ENCODE measurements at regions not wholly inside any gene's neighbourhood (a gene's known extent, or its start where the extent isn't known, plus 50 kb on each side); places are given as distances from the start of the nearest gene placed in this dataset.

DNA sequence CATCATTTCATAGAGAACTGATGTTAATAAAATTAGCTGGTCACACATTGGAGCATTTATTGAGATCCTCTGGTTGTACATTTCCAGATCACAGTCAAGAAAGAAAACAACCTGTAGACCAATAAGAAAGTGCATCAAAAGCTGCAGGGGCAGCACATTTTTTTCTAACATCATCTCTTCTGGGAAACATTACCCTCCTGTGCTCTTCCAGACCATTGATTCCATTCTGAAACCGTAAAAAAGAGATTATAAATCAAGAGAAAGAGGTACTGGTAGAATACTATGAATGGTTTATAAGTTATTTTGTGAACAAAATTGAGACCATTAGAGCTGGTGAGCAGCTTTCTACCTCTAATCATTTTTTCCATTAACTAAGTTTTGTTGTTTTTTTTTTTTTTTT is 1548.2 kb upstream of the CELF4 start:
- DNase-seq: no peak

DNA sequence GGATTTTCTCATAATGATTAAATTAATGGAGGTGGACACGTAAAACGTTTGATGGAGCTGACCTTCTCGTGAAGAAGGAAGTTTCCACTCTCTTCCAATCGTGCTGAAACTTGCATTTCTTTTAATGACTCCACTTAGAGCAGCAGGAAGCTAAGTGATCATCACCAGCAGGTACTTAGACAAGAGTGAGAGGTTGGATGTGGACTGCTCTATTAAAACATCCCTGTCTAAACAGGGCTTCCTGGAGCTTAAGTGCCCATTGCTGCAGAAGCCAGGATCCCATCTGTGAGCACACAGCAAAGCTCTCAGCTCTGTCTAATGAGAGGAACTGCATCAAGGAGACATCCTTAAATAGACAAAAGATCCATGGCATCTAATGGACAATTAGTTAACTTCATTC is 1539.5 kb upstream of the CELF4 start:
- peak; percentile 56 for DNase-seq

DNA sequence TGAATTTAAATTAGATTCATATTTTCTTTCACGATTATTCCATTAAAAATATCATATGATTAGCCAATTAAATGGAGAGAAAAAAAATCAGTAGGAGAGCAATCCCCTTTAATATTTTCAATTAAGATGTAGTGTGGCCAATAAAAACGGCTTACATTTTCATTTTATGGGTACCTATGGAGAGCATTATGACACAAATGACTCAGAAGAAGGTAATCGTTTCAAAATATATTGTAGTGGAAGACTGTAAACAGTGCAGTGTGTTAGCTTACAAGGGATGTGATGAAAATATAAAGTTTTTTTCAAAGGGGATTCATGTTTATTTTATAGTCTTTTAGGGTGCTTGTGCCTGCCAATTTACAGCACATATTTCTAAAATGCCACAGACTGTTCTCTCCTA is 1507.4 kb upstream of the CELF4 start:
- DNase-seq: no peak

DNA sequence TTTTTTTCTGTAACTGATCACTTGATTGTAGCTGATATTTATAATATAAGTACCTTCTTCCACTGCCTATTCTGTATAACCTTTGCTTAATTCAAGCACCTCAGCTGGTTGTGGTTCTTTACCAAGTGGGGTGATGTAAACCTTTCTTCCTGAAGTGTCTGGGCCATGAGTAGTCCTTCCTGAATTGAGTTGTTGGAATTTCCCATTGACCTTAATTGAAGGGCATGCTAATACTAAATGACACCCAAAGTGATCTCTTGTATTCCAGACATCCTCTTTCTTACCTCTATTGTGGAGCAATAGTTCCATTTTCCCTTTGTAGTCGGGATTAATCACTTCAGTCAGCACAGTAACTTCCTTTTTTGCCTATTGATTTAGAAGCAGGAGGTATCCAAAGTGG is 1496.8 kb upstream of the CELF4 start:
- DNase-seq: no peak

DNA sequence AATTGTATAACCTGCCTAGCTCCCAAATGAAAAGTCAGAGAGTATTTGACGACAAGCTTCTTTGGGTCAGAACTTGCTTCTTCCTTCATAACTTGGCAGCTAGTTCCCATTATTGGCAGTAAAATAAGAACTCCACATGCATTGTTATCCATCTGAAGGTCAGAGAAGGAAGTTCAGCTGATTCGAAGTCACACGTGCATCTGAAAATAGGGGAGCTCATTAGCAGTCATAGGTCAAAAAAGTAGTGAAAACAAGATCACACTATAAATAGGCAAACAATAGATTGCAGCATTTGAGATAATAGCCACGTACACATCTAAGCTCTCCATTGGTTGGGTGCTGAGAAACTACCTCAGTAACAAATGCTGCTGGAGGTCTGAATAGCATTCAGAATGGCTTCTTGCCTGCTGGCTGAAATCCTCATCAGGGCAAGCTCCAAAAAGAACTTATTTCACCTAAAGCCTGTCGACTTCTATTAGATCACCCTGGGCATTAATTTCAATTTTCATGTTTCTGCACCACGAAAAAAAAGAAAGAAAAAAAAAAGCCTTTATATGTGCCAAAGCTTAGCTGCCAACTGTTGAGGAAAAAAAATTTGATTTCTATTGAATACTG is 1492.9 kb upstream of the CELF4 start:
- no peak for DNase-seq

DNA sequence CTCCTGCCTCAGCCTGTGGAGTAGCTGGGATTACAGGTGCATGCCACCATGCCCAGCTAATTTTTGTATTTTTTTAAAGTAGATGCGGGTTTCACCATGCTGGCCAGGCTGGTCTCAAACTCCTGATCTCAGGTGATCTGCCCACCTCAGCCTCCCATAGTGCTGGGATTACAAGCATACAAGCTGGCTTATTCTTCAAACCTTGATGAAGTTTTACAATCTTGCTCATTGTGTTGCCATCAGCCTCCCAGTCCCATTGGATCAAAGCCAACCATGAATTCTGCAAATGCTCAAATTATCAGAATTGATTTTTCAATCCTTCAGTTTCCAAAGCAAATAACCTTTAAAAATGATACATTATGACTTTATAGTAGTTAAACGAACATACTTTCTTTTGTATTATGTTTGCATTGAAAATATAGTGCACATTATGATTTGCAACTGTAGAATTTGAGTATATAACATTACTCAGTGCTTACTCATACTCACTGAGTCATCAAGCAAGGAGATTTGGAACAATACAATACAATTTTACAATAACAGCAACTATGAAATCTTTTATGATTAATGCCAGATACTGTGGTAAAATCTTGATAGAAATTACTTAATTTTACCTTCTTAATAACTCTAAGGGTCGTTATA is 1491.9 kb upstream of the CELF4 start:
- DNase-seq: no peak

DNA sequence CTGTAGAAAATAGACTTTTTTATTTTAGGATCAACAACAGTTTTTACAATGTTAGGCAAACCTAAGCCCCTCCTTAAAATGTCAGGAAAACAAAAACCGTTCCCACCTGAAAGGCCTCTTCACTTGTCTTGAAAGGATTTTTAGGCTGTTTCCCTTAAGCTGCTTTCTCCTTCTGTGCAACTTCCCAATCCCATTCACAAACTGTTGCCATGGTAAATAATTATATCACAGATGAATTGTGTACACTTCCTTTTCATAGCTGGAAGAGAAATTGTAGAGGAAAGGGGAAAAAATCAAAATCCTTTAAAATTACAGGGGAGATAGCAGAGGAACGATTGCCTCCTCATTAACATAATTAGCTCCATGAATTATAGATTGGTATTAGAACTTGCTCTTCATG is 1488.0 kb upstream of the CELF4 start:
- DNase-seq: peak; percentile 33

DNA sequence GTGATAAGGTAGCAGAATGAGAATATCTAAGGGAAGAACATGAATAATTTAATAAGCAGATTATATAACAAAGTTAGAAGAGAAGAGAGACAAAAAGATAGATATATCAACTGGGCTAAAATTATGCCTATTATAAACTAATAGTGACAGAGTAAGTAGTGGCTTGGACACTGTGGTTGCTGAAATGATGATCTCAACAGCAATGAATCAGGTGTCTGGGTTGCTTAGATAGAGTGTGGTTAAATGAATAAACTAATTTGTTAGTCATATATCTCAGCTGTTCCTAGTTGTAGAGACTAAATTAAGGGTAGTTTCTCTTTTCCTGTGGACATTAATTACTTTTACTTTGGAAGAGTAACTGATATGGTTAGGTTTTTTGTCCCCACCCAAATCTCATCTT is 1485.4 kb upstream of the CELF4 start:
- DNase-seq: no peak

DNA sequence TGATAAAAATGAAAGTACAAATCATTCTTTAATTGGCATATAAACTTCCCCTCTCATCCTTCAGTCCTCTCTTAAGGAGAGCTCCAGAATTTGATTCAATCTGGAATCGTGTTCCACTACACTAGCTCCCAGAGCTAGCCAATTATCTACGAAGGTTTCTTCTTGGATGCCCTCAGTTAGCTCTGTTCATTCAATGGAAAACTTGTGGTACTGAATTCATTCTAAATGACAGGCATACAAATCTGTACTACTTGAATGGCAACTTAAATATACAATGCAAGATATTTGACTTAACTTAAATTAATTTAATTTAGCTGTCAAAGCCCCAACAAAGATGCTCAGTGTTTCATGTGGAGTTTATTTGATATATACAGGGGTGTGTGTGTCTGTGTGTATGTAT is 1474.2 kb upstream of the CELF4 start:
- no peak for DNase-seq

DNA sequence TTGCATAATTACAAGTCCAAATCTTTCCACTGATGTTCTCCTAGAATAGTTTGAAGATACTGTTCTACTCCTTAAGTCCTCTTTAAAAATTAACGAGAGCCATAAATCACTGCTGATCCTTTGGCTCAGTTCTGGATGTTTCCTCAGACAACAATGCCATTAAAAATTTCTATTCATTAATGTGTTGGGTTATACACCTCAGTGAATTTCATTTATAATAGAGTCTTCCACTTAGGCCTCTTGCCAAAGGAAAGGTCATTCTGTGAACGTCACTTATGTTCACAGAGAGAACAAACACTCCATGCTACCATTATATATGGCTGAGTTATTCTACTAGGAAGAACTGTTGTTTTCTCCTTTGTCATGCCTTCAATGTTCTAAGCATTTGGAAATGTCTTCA is 1472.3 kb upstream of the CELF4 start:
- DNase-seq: no peak

DNA sequence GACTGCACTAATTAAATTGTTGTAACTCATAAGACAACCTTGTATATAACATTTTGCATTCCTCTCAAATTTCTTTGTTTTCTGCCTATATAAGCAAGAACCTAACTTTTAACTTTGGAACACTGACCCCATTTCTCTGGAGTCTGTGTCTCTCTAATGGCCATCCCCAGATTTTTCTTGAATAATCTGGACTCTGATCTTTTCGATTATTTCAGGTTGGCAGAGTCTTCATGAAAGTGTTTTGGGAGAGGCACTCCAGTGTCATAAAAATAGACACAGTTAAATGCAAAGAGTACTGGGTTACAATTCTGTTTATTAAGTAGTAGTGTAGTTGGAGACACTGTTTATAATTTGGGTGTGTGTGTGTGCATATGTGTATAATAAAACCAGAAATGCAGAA is 1467.7 kb upstream of the CELF4 start:
- DNase-seq: no peak

DNA sequence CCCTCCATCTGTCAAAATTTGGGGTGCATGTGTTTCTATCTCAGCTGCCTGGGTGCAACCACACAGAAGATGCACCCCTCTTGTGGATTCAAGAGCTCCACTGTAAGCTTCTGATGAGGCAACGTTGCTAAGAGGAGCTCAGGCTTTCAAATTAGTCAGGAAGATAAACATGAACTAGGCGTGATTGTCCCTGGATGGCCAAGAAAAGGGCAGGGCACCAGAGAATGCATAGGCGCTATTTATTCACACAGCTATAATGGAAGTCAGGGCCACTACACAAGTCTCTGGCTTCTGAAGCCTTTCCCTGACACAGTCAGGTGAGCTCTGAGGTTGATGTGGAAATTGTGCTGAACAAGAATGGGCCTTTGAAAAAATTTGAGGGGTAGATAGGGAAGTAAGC is 1466.0 kb upstream of the CELF4 start:
- no peak for DNase-seq

DNA sequence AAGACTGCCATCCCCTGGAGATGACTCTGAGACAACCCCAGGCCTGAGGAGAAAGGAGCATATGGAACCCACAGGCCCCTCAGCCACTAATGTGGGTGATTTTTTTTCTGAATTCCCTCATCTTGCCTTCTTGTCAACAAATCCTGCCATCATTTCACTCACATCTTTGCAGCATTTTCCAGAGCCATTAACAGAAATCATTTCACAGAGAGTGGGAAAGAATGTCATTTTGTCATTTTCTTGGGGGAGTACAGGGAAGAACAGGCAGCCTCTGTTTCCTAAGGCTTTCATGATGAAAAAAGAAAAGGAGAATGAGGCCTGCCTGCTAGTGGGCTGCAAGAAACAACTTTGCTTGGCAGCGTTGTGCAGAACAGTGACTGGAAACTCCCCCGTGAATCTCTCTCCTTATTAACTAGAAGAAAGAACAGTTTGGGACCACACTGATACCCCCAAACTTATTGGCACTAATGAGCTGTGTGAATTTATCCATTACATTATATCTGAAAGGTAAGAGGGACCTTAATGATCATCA is 1464.6 kb upstream of the CELF4 start:
- DNase-seq: no peak

DNA sequence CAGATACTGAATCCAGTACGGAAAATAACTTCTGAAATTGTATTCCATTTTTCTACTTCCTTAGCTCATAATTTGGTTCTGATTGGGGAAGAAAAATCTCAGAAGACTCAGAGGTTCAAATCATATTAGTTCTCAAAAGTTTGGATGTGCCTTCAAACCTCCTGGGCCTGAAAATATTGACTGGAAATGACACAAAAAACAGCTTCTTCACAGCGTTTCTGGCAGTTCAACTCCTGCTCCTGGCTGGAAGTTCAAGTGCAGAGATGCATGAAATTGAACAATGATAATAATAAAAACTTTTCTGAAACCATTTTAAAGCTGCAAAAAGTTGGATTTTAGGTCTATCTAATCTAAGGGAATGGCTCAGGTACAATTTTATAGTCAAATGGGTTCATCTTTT is 1459.9 kb upstream of the CELF4 start:
- DNase-seq: no peak

DNA sequence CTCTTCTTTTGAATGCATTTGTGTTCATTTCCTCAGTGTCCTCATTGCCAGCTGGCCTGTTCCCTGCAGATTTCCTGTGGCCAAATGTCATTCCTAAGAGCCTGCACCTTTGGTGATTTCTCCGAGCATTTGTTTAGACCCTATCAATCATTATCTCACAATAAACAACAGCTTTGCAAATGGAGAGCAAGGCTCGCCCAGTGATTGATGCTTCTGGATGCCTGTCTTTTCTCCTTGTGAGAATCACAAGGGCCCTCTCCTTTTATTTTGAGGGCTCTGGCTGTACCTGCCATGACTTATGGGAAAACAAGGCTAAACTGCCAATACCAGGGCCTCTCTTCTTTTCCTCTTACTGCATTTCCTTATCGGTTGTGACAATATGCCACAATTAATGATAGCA is 1454.4 kb upstream of the CELF4 start:
- no peak for DNase-seq

DNA sequence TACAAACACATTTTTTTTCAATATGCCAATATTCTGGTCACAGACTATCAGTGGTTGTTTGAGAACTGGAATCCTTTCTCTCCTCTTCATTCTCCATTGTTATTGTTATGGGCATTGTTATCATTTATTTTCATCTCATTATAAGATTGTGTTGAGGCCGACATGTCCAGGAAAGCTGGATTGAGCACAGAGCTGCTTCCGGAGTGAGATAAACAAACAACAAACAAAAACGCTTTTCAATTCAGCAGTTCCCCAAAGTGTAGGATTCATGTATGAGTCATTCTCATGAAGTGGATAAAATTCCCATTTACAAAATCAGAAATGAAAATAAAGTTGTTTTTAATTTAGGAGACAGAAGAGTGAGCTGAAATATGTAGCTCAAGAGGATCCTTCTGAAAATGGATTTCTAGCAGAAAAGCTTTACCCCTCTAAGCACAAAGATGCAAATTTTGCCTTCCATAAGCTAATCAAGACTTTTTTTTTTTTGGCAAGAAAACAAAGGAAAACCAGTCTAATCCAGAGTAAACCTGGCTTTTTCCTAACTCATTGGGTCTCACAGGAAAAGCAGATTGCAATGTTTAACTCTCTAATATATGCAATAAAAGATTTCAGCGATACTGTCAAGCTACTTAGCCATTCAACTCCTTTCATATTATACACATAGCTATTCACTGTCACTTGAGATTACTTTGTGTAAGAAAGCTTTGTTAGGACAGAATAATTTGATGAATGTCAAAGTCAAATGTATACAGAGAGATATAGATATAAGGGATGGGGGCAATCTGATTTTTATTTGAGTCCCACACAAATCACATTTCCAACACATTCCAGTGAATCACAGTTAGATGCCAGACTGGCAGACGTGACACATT is 1441.7 kb upstream of the CELF4 start:
- DNase-seq: no peak

DNA sequence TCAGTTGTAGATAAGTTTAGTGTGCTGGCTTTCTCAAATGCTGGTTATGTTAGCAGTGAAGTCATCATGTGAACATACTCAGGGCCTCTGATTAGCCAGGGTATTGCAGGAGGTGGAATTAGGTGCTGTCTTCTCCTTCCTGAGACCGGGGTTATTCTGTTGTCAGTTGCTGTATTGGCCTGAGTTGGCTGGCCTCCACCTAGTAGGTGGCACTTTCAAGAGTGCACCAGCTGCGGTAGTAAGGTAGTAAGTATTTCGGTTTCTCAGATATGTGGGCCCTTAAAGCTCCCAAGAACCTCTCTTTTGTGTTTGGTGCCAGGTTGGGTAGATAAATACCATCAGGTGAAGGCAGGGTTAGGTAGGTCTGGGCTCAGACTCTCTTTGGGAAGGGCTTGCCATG is 1430.5 kb upstream of the CELF4 start:
- no peak for DNase-seq

DNA sequence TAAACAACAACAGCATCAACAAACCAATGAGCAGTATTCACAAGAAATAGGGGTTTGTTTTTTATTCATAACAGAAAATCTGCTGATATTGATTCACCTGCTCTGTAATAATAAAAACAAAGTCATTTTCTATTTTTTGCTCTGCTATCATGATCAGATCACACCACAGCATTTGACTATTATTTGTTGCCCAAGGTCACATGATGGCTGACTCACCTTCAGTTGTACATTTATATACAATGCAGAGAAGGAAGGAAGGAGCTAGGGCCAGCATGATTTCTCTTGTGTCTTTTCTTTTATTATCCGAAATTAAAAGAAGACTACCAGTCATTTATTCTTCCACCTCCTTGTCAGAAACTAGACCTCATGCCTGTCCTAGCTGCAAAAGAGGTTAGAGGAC is 1427.7 kb upstream of the CELF4 start:
- DNase-seq: no peak

DNA sequence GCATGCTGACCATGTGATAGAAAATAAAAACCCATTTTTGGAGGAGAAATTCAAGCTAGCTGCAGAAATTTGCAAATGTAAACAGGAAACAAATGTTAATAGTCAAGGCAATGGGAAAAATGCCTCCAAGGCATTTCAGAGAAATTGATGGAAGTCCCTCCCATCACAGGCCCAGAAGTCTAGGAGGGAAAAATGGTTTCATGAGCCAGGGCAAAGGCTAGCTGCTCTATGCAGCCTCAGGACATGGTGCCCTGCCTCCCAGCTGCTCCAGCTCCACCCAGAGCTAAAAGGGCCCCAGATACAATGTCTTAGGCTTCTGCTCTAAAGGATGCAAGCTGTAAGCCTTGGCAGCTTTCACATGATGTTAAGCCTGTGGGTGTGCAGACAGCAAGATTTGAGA is 1419.4 kb upstream of the CELF4 start:
- no peak for DNase-seq

DNA sequence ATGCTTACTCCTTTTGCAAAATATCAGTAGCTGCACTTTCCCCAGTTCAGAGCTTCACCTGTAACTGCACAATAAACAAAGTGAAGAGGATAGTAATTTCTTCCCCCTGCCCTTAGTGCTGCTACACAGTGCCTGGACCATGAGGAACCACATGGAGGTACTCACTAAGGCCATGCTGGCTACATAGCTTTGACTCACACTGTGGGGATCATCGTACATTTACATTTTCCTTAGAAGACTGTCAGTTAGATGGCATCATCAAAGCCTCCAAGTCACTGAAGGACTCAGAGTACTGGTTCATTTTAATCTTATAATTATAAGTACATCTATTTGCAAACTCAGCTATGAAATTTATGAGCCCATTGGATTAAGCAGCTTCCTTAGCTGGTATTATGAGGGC is 1416.5 kb upstream of the CELF4 start:
- no peak for DNase-seq

DNA sequence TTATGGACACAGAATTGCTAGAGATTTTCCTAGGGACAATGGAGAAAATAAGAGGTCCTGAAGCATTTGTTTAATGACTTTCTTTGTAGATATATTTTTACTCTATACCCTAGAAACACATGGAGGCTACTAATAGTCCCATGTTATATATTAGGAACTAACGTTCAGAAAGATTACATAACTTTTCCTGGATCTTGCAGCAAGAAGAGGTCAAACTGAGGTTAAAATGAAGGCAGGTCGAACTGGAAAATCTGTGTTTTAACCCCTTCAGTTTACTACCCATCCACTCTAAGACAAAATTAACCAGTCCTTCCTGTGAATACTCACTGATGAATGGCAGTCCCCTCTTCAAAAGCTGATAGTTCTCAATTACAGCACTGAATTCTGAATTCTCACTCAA is 1415.8 kb upstream of the CELF4 start:
- DNase-seq: no peak

DNA sequence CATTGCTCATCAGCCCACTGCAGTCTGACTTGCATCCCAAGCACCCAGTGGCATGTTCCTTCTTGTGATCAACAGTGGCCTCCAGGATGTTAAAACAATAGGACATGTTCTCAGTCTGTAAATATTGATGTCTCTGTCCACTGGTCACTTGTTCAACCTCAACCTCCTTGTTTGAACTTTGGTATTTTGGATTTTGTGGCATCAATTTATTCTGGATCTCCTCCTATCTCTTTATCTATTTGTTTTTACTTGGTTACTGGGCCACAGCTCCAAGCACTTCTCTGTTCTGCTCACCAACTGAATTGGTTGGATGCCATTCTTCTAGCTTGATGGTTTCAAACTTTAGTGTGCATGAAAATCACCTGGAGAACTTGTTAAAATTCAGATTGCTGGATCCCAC is 1414.8 kb upstream of the CELF4 start:
- no peak for DNase-seq

DNA sequence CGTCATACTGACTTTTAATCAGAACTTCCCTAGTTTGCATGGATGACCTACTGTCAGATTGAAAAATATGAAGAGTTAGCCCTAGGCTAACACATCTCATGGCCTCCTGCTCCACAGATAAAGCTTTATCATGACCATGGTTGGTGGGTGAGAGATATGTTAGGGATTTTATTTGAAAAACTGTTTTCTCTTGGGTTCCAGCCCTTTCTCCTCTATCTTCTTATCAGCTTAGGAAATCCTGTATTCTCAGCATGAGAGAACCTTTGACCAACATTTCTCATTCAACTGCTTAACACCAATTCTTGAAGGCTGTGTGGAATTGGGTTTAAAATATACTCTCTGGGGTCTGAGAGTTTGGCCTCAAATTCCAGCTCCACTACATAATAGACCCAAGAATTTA is 1407.0 kb upstream of the CELF4 start:
- no peak for DNase-seq

DNA sequence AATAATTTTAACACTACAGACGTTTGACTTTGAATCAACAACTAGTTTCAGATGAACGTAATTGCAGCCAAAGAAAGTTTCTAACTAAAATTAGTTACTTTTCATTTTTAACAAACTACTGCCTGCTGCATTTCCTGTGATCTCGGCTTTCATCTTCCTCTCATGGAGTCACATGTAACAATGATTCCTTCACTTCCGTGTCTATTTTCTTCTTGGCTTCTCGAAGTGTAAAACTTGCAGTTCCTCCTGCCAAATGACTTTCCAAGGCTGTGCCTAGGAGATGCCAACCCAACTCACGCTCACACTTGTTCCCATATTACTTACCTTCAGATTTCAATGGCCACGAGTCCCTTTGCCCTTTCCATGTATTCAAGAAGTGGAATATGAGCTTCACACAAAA is 1406.3 kb upstream of the CELF4 start:
- DNase-seq: no peak
